Mononuclear cell (primary cell): ENCODE measurements at regions not wholly inside any gene's neighbourhood (a gene's known extent, or its start where the extent isn't known, plus 50 kb on each side); places are given as distances from the start of the nearest gene placed in this dataset.
"Not testable (repeated sequence)": the region's sequence is repeated elsewhere in the genome, so short reads cannot be mapped to it uniquely, and the experiment has no call there.

Experiments used
- H3K27me3 ChIP-seq: 2 replicates; pipeline ENCODE4 v1.6.0; 2011; ENCODE audit warnings: low read length, control low read depth; ENCODE audit not compliant: insufficient read depth
- H3K4me1 ChIP-seq: 2 replicates; pipeline ENCODE4 v1.5.1; 2011; ENCODE audit warnings: mild to moderate bottlenecking, low read length, control low read depth; ENCODE audit not compliant: insufficient read depth
- H3K4me3 ChIP-seq: 2 replicates; pipeline ENCODE4 v1.5.1; 2011; ENCODE audit warnings: mild to moderate bottlenecking, low read length, moderate library complexity
- H3K9me3 ChIP-seq: 2 replicates; pipeline ENCODE4 v1.5.1; 2011; ENCODE audit warnings: low read depth, mild to moderate bottlenecking, control low read depth, low read length

GRCh38 chr6:115544765-115545671 lies 515.7 kb downstream of the FRK start:
- Histone ChIP-seq H3K4me3 (no peak overlapping the region), H3K27me3 (no peaks in the 10 kb centered on the region), H3K4me1 (no peaks in the 10 kb centered on the region), H3K9me3 (no peaks in the 10 kb centered on the region)

GRCh38 chr6:115540077-115540869 lies 520.4 kb downstream of the FRK start:
- H3K4me1 ChIP-seq: no peaks in the 10 kb centered on the region
- no peaks in the 10 kb centered on the region for H3K9me3 ChIP-seq
- no peaks in the 10 kb centered on the region for H3K27me3 ChIP-seq
- no peak overlapping the region for H3K4me3 ChIP-seq

GRCh38 chr6:115539531-115539930 lies 521.2 kb downstream of the FRK start:
- Histone ChIP-seq H3K4me3 (no peak overlapping the region), H3K9me3 (no peaks in the 10 kb centered on the region), H3K27me3 (no peaks in the 10 kb centered on the region), H3K4me1 (no peaks in the 10 kb centered on the region)

GRCh38 chr6:115524821-115525220 lies 535.9 kb downstream of the FRK start:
- no peak overlapping the region for H3K4me3 ChIP-seq
- no peaks in the 10 kb centered on the region for H3K27me3 ChIP-seq
- H3K9me3 ChIP-seq: no peaks in the 10 kb centered on the region
- no peaks in the 10 kb centered on the region for H3K4me1 ChIP-seq

- H3K9me3 ChIP-seq, H3K4me3 ChIP-seq: not testable (repeated sequence)
Observed at GRCh38 chr6:115521747-115522146, 538.9 kb downstream of the FRK start.

GRCh38 chr6:115514656-115515055 lies 546.0 kb downstream of the FRK start:
- no peaks in the 10 kb centered on the region for H3K27me3 ChIP-seq
- no peaks in the 10 kb centered on the region for H3K9me3 ChIP-seq
- H3K4me3 ChIP-seq: no peak overlapping the region
- no peaks in the 10 kb centered on the region for H3K4me1 ChIP-seq

More at GRCh38 chr6:115521747-115522146, 538.9 kb downstream of the FRK start:
- not testable (repeated sequence) for H3K4me1 ChIP-seq, H3K27me3 ChIP-seq

GRCh38 chr6:115512923-115513322 lies 547.8 kb downstream of the FRK start:
- no peak overlapping the region for H3K4me3 ChIP-seq
- no peaks in the 10 kb centered on the region for H3K9me3 ChIP-seq
- no peaks in the 10 kb centered on the region for H3K4me1 ChIP-seq
- no peaks in the 10 kb centered on the region for H3K27me3 ChIP-seq

GRCh38 chr6:115511771-115512170 lies 548.9 kb downstream of the FRK start:
- no peaks in the 10 kb centered on the region for H3K4me1 ChIP-seq
- H3K27me3 ChIP-seq: no peaks in the 10 kb centered on the region

GRCh38 chr6:115502432-115502831 lies 558.3 kb downstream of the FRK start:
- not testable (repeated sequence) for H3K4me1 ChIP-seq, H3K27me3 ChIP-seq, H3K9me3 ChIP-seq, H3K4me3 ChIP-seq

More at GRCh38 chr6:115511771-115512170, 548.9 kb downstream of the FRK start:
- Histone ChIP-seq H3K9me3 (no peaks in the 10 kb centered on the region), H3K4me3 (no peak overlapping the region)

- H3K27me3 ChIP-seq: no peaks in the 10 kb centered on the region
- H3K4me3 ChIP-seq: no peak overlapping the region
Observed at GRCh38 chr6:115495184-115495583, 565.5 kb downstream of the FRK start.

GRCh38 chr6:115487331-115487730 lies 573.4 kb downstream of the FRK start:
- H3K9me3 ChIP-seq: no peaks in the 10 kb centered on the region

More at GRCh38 chr6:115495184-115495583, 565.5 kb downstream of the FRK start:
- Histone ChIP-seq H3K4me1 (no peaks in the 10 kb centered on the region), H3K9me3 (peaks cover 8% of the 10 kb centered on the region)

GRCh38 chr6:115485400-115485799 lies 575.3 kb downstream of the FRK start:
- Histone ChIP-seq H3K4me3 (no peak overlapping the region), H3K4me1 (no peaks in the 10 kb centered on the region), H3K9me3 (no peaks in the 10 kb centered on the region), H3K27me3 (no peaks in the 10 kb centered on the region)

More at GRCh38 chr6:115487331-115487730, 573.4 kb downstream of the FRK start:
- Histone ChIP-seq H3K27me3 (no peaks in the 10 kb centered on the region), H3K4me1 (no peaks in the 10 kb centered on the region), H3K4me3 (no peak overlapping the region)

- H3K4me3 ChIP-seq, H3K4me1 ChIP-seq, H3K27me3 ChIP-seq, H3K9me3 ChIP-seq: not testable (repeated sequence)
Observed at GRCh38 chr6:115480543-115480942, 580.1 kb downstream of the FRK start.

GRCh38 chr6:115474443-115475041 lies 586.1 kb downstream of the FRK start:
- Histone ChIP-seq H3K27me3 (no peaks in the 10 kb centered on the region), H3K4me3 (no peak overlapping the region), H3K9me3 (no peaks in the 10 kb centered on the region), H3K4me1 (no peaks in the 10 kb centered on the region)
